A673 (cell line): ENCODE measurements at regions not wholly inside any gene's neighbourhood (a gene's known extent, or its start where the extent isn't known, plus 50 kb on each side); places are given as distances from the start of the nearest gene placed in this dataset.

Experiments used
- BruUV-seq: library from RNA; stranded (reverse); fragments of 400-500 nt; replicated peaks from 2 replicates; lab custom pipeline; 2021; lab: Mats Ljungman, UMichigan
- CTCF ChIA-PET: fragments of 300-600 bp; sonication (Branson Sonifier 250); formaldehyde crosslinking; loops from one replicate; lab custom pipeline; 2022; ENCODE audit warnings: antibody characterized with exemption; lab: Charles Lee
- POLR2A ChIA-PET: fragments of 300-600 bp; sonication (Branson Sonifier 250); formaldehyde crosslinking; loops from one replicate; lab custom pipeline; 2022; ENCODE audit warnings: antibody characterized with exemption; ENCODE audit not compliant: low non-redundant PET; lab: Charles Lee
- DNase-seq: peaks from one replicate; pipeline ENCODE4 v3.0.0-alpha.2; 2015; ENCODE audit warnings: low spot score
- H3K27ac ChIP-seq: fragments of 200-600 bp; sonication (generic); 2 replicates; pipeline ENCODE4 v1.5.1; 2016; ENCODE audit warnings: mixed run types, low read depth, mild to moderate bottlenecking, mixed read lengths, antibody characterized with exemption, low read length; ENCODE audit not compliant: poor library complexity, severe bottlenecking
- H3K27me3 ChIP-seq: fragments of 200-600 bp; sonication (generic); replicated peaks from 2 replicates; pipeline ENCODE4 v1.6.1; 2017; ENCODE audit warnings: mixed run types, low read depth, mild to moderate bottlenecking, mixed read lengths, antibody characterized with exemption, low read length; ENCODE audit not compliant: insufficient read depth, poor library complexity
- H3K36me3 ChIP-seq: fragments of 200-600 bp; sonication (generic); 2 replicates; pipeline ENCODE4 v1.6.1; 2016; ENCODE audit warnings: mixed run types, mild to moderate bottlenecking, mixed read lengths, antibody characterized with exemption, low read length; ENCODE audit not compliant: insufficient read depth, poor library complexity, severe bottlenecking
- H3K4me1 ChIP-seq: fragments of 200-600 bp; sonication (generic); 2 replicates; pipeline ENCODE4 v1.6.1; 2017; ENCODE audit warnings: mixed run types, mild to moderate bottlenecking, mixed read lengths, antibody characterized with exemption, low read length; ENCODE audit not compliant: insufficient read depth, poor library complexity, severe bottlenecking
- H3K4me3 ChIP-seq: fragments of 200-600 bp; sonication (generic); 2 replicates; pipeline ENCODE4 v1.5.1; 2016; ENCODE audit warnings: low read depth, mixed run types, mild to moderate bottlenecking, mixed read lengths, low read length; ENCODE audit not compliant: poor library complexity, severe bottlenecking
- H3K9me3 ChIP-seq: fragments of 200-600 bp; sonication (generic); 2 replicates; pipeline ENCODE4 v1.6.1; 2016; ENCODE audit warnings: mixed run types, low read depth, mild to moderate bottlenecking, mixed read lengths, antibody characterized with exemption, low read length; ENCODE audit not compliant: poor library complexity, severe bottlenecking
- CTCF ChIP-seq: fragments of 300-800, 200-600 bp; sonication (generic); conservative IDR thresholded peaks from 2 replicates; pipeline ENCODE4 v1.5.1; 2017; ENCODE audit warnings: low read depth, mild to moderate bottlenecking, antibody characterized with exemption, low read length, moderate library complexity, mixed read lengths
- EZH2 ChIP-seq: fragments of 200-600 bp; sonication (generic); IDR thresholded peaks from 2 replicates; pipeline ENCODE4 v1.6.1; 2017; ENCODE audit warnings: borderline replicate concordance, low read depth, mild to moderate bottlenecking, mixed read lengths, antibody characterized with exemption, low read length; ENCODE audit not compliant: poor library complexity, severe bottlenecking
- intact Hi-C: fragments of 100-400 bp; cut with micrococcal nuclease; formaldehyde crosslinking; loops from one replicate; pipeline ENCODE4 v1.10.0; 2022; ENCODE audit not compliant: unreplicated experiment

GRCh38 chr9:107792596-107792995 is 303.0 kb upstream of the KLF4 start:
- Histone ChIP-seq H3K4me1 (no peaks in the 10 kb centered on the region), H3K27me3 (no peaks in the 10 kb centered on the region), H3K9me3 (no peaks in the 10 kb centered on the region), H3K36me3 (no peaks in the 10 kb centered on the region), H3K4me3 (no peak overlapping the region), H3K27ac (no peak overlapping the region)
- BruUV-seq, result no TSS peak
- intact Hi-C loops, result no loop called here
- DNase-seq, result no peak
- CTCF ChIA-PET, result no interaction called here
- POLR2A ChIA-PET, result no interaction called here
- no peak for TF ChIP-seq EZH2
- no peak for TF ChIP-seq CTCF

- DNase-seq, result no peak
- BruUV-seq, result no TSS peak
- Histone ChIP-seq H3K4me3 (no peak overlapping the region), H3K27me3 (no peaks in the 10 kb centered on the region), H3K36me3 (no peaks in the 10 kb centered on the region), H3K27ac (no peak overlapping the region), H3K9me3 (no peaks in the 10 kb centered on the region), H3K4me1 (no peaks in the 10 kb centered on the region)
- TF ChIP-seq EZH2 (no peak), CTCF (no peak)
- ChIA-PET POLR2A (no interaction called here), CTCF (no interaction called here)
- intact Hi-C loops, result no loop called here
Measured at GRCh38 chr9:107792006-107792405, 302.4 kb upstream of the KLF4 start.

- Histone ChIP-seq H3K27me3 (no peaks in the 10 kb centered on the region), H3K9me3 (no peaks in the 10 kb centered on the region), H3K36me3 (no peaks in the 10 kb centered on the region), H3K4me3 (no peak overlapping the region), H3K4me1 (no peaks in the 10 kb centered on the region), H3K27ac (no peak overlapping the region)
- DNase-seq, result no peak
- BruUV-seq, result no TSS peak
- TF ChIP-seq EZH2 (no peak), CTCF (no peak)
- intact Hi-C loops, result no loop called here
- ChIA-PET CTCF (no interaction called here), POLR2A (no interaction called here)
Measured at GRCh38 chr9:107789001-107789700, 299.6 kb upstream of the KLF4 start.
